ENCODE measurements at regions not wholly inside any gene's neighbourhood (a gene's known extent, or its start where the extent isn't known, plus 50 kb on each side); places are given as distances from the start of the nearest gene placed in this dataset.

DNA sequence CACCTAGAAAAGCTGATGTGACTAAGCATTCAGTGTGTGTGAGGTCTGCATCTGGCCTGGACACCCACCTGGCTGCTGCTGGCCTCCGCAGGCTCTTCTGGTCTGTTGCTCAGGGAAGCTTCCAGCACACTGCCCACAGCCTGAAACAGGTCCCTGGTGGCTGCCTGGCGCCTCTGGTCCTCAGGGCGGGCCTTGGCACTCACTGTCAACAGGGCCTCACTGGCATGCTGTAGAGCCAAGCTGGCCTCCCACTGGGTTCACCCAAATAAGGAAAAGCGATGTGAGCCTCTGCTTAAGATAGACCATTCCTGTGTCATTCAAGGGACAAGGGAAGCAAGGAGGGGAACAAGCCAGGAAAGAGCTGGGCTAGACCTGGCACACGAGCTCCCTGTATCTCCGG lies 70.6 kb upstream of the BCO1 start:
- TF ChIP-seq, protein P1, sequence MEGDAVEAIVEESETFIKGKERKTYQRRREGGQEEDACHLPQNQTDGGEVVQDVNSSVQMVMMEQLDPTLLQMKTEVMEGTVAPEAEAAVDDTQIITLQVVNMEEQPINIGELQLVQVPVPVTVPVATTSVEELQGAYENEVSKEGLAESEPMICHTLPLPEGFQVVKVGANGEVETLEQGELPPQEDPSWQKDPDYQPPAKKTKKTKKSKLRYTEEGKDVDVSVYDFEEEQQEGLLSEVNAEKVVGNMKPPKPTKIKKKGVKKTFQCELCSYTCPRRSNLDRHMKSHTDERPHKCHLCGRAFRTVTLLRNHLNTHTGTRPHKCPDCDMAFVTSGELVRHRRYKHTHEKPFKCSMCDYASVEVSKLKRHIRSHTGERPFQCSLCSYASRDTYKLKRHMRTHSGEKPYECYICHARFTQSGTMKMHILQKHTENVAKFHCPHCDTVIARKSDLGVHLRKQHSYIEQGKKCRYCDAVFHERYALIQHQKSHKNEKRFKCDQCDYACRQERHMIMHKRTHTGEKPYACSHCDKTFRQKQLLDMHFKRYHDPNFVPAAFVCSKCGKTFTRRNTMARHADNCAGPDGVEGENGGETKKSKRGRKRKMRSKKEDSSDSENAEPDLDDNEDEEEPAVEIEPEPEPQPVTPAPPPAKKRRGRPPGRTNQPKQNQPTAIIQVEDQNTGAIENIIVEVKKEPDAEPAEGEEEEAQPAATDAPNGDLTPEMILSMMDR (IDR thresholded peaks at IDR 0.05) = no peak
- no peak for TF ChIP-seq POLR2A (IDR thresholded peaks at IDR 0.05)
- TF ChIP-seq EP300 (IDR thresholded peaks at IDR 0.05) = no peak

Measured in suprapubic skin (tissue), 3 donors.